PC-3 (cell line): ENCODE measurements at regions not wholly inside any gene's neighbourhood (a gene's known extent, or its start where the extent isn't known, plus 50 kb on each side); places are given as distances from the start of the nearest gene placed in this dataset.

ENCODE experiments used
- ATAC-seq: fragments of 200-7000 bp; cut with Tn5 transposase; 2 replicates; pipeline ENCODE4 v1.9.1; 2020; ENCODE audit warnings: mild to moderate bottlenecking, moderate library complexity
- BruUV-seq: library from RNA; stranded (reverse); fragments of 400-500 nt; replicated peaks from 2 replicates; lab custom pipeline; 2021; lab: Mats Ljungman, UMichigan
- CTCF ChIA-PET: fragments of 300-600 bp; sonication (Branson Sonifier 250); formaldehyde crosslinking; loops from one replicate; lab custom pipeline; 2022; ENCODE audit warnings: antibody characterized with exemption; lab: Charles Lee
- POLR2A ChIA-PET: fragments of 300-600 bp; sonication (Branson Sonifier 250); formaldehyde crosslinking; loops from one replicate; lab custom pipeline; 2022; ENCODE audit warnings: antibody characterized with exemption; ENCODE audit not compliant: unreplicated experiment; lab: Charles Lee
- DNase-seq: peaks from one replicate; pipeline ENCODE4 v3.0.0-alpha.2; 2015
- H2AFZ ChIP-seq: fragments of 300-600 bp; sonication (generic); 2 replicates; pipeline ENCODE4 v1.6.0; 2016; ENCODE audit warnings: antibody characterized with exemption, low read length
- H3F3A ChIP-seq: fragments of 300-600 bp; sonication (generic); one replicate; pipeline ENCODE4 v1.6.0; 2017; ENCODE audit warnings: antibody characterized with exemption, low read length, control low read depth, mild to moderate bottlenecking; ENCODE audit not compliant: unreplicated experiment
- H3K27ac ChIP-seq: fragments of 300-600 bp; sonication (generic); 2 replicates; pipeline ENCODE4 v1.5.1; 2016; ENCODE audit warnings: mild to moderate bottlenecking, low read length
- H3K27me3 ChIP-seq: fragments of 300-600 bp; sonication (generic); 2 replicates; pipeline ENCODE4 v1.6.1; 2016; ENCODE audit warnings: low read length, mixed read lengths
- H3K36me3 ChIP-seq: fragments of 300-600 bp; sonication (generic); 2 replicates; pipeline ENCODE4 v1.6.1; 2016; ENCODE audit warnings: low read depth, mixed run types, low read length, mixed read lengths
- H3K4me1 ChIP-seq: fragments of 300-600 bp; sonication (generic); 2 replicates; pipeline ENCODE4 v1.5.1; 2016; ENCODE audit warnings: low read length; ENCODE audit not compliant: insufficient read depth
- H3K4me2 ChIP-seq: fragments of 300-600 bp; sonication (generic); 2 replicates; pipeline ENCODE4 v1.6.0; 2016; ENCODE audit warnings: low read length
- H3K4me3 ChIP-seq: fragments of 300-600 bp; sonication (generic); 2 replicates; pipeline ENCODE4 v1.5.1; 2016; ENCODE audit warnings: mild to moderate bottlenecking, low read length, mixed read lengths
- H3K79me2 ChIP-seq: fragments of 300-600 bp; sonication (generic); 2 replicates; pipeline ENCODE4 v1.6.1; 2017; ENCODE audit warnings: low read length, mixed read lengths
- H3K9ac ChIP-seq: fragments of 300-600 bp; sonication (generic); 2 replicates; pipeline ENCODE4 v1.6.0; 2016; ENCODE audit warnings: mild to moderate bottlenecking, low read length
- H3K9me2 ChIP-seq: fragments of 300-600 bp; sonication (generic); replicated peaks from 2 replicates; pipeline ENCODE4 v1.6.1; 2016; ENCODE audit warnings: mixed run types, low read length, mixed read lengths
- H3K9me3 ChIP-seq: fragments of 300-600 bp; sonication (generic); 2 replicates; pipeline ENCODE4 v1.6.1; 2016; ENCODE audit warnings: low read length, mixed read lengths
- H4K20me1 ChIP-seq: fragments of 300-600 bp; sonication (generic); 2 replicates; pipeline ENCODE4 v1.6.1; 2016; ENCODE audit warnings: low read length, mixed read lengths
- EZH2 ChIP-seq: fragments of 300-600 bp; sonication (generic); IDR thresholded peaks from one replicate; pipeline ENCODE4 v1.6.1; 2017; ENCODE audit warnings: antibody characterized with exemption, mild to moderate bottlenecking, low read length; ENCODE audit not compliant: unreplicated experiment
- EZH2phosphoT487 ChIP-seq: fragments of 300-600 bp; sonication (generic); IDR thresholded peaks from 2 replicates; pipeline ENCODE4 v1.6.1; 2018; ENCODE audit warnings: mild to moderate bottlenecking, antibody characterized with exemption, low read length, borderline replicate concordance
- intact Hi-C: fragments of 100-400 bp; cut with micrococcal nuclease; formaldehyde crosslinking; loops from 2 replicates; pipeline ENCODE4 v1.9.0; 2023
- TF ChIP-seq, protein P1 (sequence below): fragments of 300-600 bp; sonication (generic); conservative IDR thresholded peaks from 2 replicates; pipeline ENCODE4 v1.5.1; 2017; ENCODE audit warnings: antibody characterized with exemption, low read depth, mild to moderate bottlenecking, low read length

GRCh38 chr1:164177118-164177517 lies 381.9 kb upstream of the PBX1 start:
- Histone ChIP-seq H3F3A (no peaks in the 10 kb centered on the region), H3K4me3 (no peak overlapping the region), H4K20me1 (no peaks in the 10 kb centered on the region), H3K79me2 (no peaks in the 10 kb centered on the region), H3K9me3 (0 out of 2 replicates have a peak, but pooled peaks cover 4% of the 10 kb centered on the region), H3K4me2 (no peak overlapping the region), H3K36me3 (no peaks in the 10 kb centered on the region), H3K27me3 (no peaks in the 10 kb centered on the region), H3K27ac (no peak overlapping the region), H3K9ac (no peak overlapping the region), H2AFZ (no peak overlapping the region), H3K9me2 (no peaks in the 10 kb centered on the region), H3K4me1 (peaks cover 13% of the 10 kb centered on the region)
- intact Hi-C loops, result no loop called here
- ChIA-PET CTCF (no interaction called here), POLR2A (no interaction called here)
- ATAC-seq (no peak), DNase-seq (no peak)
- BruUV-seq, result no TSS peak
- TF ChIP-seq, protein P1, sequence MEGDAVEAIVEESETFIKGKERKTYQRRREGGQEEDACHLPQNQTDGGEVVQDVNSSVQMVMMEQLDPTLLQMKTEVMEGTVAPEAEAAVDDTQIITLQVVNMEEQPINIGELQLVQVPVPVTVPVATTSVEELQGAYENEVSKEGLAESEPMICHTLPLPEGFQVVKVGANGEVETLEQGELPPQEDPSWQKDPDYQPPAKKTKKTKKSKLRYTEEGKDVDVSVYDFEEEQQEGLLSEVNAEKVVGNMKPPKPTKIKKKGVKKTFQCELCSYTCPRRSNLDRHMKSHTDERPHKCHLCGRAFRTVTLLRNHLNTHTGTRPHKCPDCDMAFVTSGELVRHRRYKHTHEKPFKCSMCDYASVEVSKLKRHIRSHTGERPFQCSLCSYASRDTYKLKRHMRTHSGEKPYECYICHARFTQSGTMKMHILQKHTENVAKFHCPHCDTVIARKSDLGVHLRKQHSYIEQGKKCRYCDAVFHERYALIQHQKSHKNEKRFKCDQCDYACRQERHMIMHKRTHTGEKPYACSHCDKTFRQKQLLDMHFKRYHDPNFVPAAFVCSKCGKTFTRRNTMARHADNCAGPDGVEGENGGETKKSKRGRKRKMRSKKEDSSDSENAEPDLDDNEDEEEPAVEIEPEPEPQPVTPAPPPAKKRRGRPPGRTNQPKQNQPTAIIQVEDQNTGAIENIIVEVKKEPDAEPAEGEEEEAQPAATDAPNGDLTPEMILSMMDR, result no peak
- TF ChIP-seq EZH2phosphoT487 (no peak), EZH2 (no peak)

DNA sequence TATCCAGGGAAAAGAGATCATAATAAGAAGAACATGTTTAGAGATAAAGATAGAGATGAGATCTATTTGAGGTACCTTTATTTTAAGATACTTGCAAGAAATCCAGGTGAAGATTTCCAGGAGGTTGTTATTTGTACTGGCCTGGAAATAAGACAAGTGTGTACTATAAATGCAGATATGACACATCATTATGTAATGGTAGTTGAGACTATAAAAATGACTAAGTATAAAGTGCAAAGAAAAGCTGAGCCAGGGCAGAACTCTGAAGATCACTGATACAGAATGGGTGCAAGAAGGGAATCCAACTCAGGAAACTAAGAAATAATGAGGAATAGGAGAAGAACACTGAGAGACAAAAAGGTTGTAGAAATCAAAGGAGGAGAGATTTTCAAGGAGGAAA lies 378.2 kb upstream of the PBX1 start:
- TF ChIP-seq EZH2 (no peak), EZH2phosphoT487 (no peak)
- TF ChIP-seq, protein P1, result no peak
- Histone ChIP-seq H3K27me3 (no peaks in the 10 kb centered on the region), H3K27ac (no peak overlapping the region), H3K4me3 (no peak overlapping the region), H3K9me3 (0 out of 2 replicates have a peak, but pooled peaks cover 4% of the 10 kb centered on the region), H3F3A (no peaks in the 10 kb centered on the region), H3K36me3 (no peaks in the 10 kb centered on the region), H4K20me1 (no peaks in the 10 kb centered on the region), H2AFZ (no peak overlapping the region), H3K9ac (no peak overlapping the region), H3K79me2 (no peaks in the 10 kb centered on the region), H3K9me2 (no peaks in the 10 kb centered on the region), H3K4me1 (peaks cover 31% of the 10 kb centered on the region), H3K4me2 (peak overlapping the region; percentile 18; the same call in 1 of the 2 replicates)
- peak; percentile 56 for DNase-seq
- intact Hi-C loops, result no loop called here
- no TSS peak for BruUV-seq
- ATAC-seq, result peak; percentile 54; the same call in 1 of the 2 replicates
- POLR2A ChIA-PET, result no interaction called here
- CTCF ChIA-PET, result no interaction called here

GRCh38 chr1:164183854-164184635 lies 374.9 kb upstream of the PBX1 start:
- ATAC-seq, result no peak; the same call in 1 of the 2 replicates
- TF ChIP-seq, protein P1, result no peak
- TF ChIP-seq EZH2phosphoT487, result no peak
- no peak for TF ChIP-seq EZH2
- Histone ChIP-seq H3K27ac (peak overlapping the region; percentile 25), H3K36me3 (no peaks in the 10 kb centered on the region), H3K9me3 (no peaks in the 10 kb centered on the region), H3K9me2 (no peaks in the 10 kb centered on the region), H2AFZ (peak overlapping the region; percentile 6; the same call in 1 of the 2 replicates), H4K20me1 (no peaks in the 10 kb centered on the region), H3K4me1 (peaks cover 31% of the 10 kb centered on the region), H3K4me3 (no peak overlapping the region), H3K9ac (no peak overlapping the region), H3K4me2 (peak overlapping the region; percentile 24), H3F3A (no peaks in the 10 kb centered on the region), H3K27me3 (no peaks in the 10 kb centered on the region), H3K79me2 (no peaks in the 10 kb centered on the region)
- DNase-seq, result peak; percentile 68
- intact Hi-C loops, result no loop called here
- POLR2A ChIA-PET, result no interaction called here
- BruUV-seq, result no TSS peak
- CTCF ChIA-PET, result no interaction called here
